ENCODE measurements at regions not wholly inside any gene's neighbourhood (a gene's known extent, or its start where the extent isn't known, plus 50 kb on each side); places are given as distances from the start of the nearest gene placed in this dataset.

- H3K36me3 Mint-ChIP-seq: no peaks in the 10 kb centered on the region
- no peaks in the 10 kb centered on the region for H3K27me3 ChIP-seq (ENCODE audit: control insufficient read depth in 2 of 2, insufficient read depth in 2 of 2, low read length in 2 of 2)
- H3K9me3 ChIP-seq (replicated peaks in 1 of 2; ENCODE audit: control insufficient read depth in 1 of 2, insufficient read depth in 1 of 2, low read length in 2 of 2): peaks cover 12 to 20% of the 10 kb centered on the region in 2 donors
- H3K4me1 Mint-ChIP-seq: no peaks in the 10 kb centered on the region
- H3K27ac ChIP-seq (ENCODE audit: low read depth in 1 of 2, low read length in 2 of 2): no peak overlapping the region
- H4K20me1 ChIP-seq (ENCODE audit: insufficient read depth, low read length): no peaks in the 10 kb centered on the region
- H3K4me1 ChIP-seq (ENCODE audit: control insufficient read depth in 1 of 2, insufficient read depth in 2 of 2, low read length in 2 of 2): no peaks in the 10 kb centered on the region
- H3K9me3 Mint-ChIP-seq: peaks cover 0 to 17% (median 8%) of the 10 kb centered on the region in 7 donors
- H3K4me3 ChIP-seq (replicated peaks in 1 of 3; ENCODE audit: low read depth in 2 of 3, low read length in 3 of 3): no peak overlapping the region
- H2AFZ ChIP-seq (ENCODE audit: insufficient read depth, low read depth, low read length, poor library complexity, severe bottlenecking): no peak overlapping the region
- H3K79me2 ChIP-seq (ENCODE audit: insufficient read depth, low read length): no peaks in the 10 kb centered on the region
- H3K4me3 Mint-ChIP-seq: no peak overlapping the region
- H3K27me3 Mint-ChIP-seq (ENCODE audit: low read depth in 3 of 3): peaks cover 0 to 2% (median 0%) of the 10 kb centered on the region in 3 donors
- H3K4me2 ChIP-seq (replicated peaks; ENCODE audit: extremely low read depth, low read length, poor library complexity, severe bottlenecking): no peak overlapping the region
- intact Hi-C loops (cut with micrococcal nuclease): no loop called here
- TF ChIP-seq CTCF (IDR thresholded peaks at IDR 0.05): no peak
- H3K9ac ChIP-seq (ENCODE audit: insufficient read depth, low read length, poor library complexity, severe bottlenecking): no peak overlapping the region
- H3K27ac Mint-ChIP-seq: no peak overlapping the region
- DNase-seq: no peak
- no peaks in the 10 kb centered on the region for H3K36me3 ChIP-seq (replicated peaks in 1 of 2; ENCODE audit: control insufficient read depth in 1 of 2, insufficient read depth in 2 of 2, low read length in 2 of 2)
Measured at GRCh38 chr18:4843771-4844170, 353.3 kb downstream of the AKAIN1 start.

GRCh38 chr18:4842751-4843150, 354.3 kb downstream of the AKAIN1 start:
- Histone ChIP-seq H3K27ac (ENCODE audit: low read depth in 1 of 2, low read length in 2 of 2) (no peak overlapping the region), H2AFZ (ENCODE audit: insufficient read depth, low read depth, low read length, poor library complexity, severe bottlenecking) (no peak overlapping the region), H3K9me3 (replicated peaks in 1 of 2; ENCODE audit: control insufficient read depth in 1 of 2, insufficient read depth in 1 of 2, low read length in 2 of 2) (peaks cover 19 to 26% of the 10 kb centered on the region in 2 donors), H3K27me3 (ENCODE audit: control insufficient read depth in 2 of 2, insufficient read depth in 2 of 2, low read length in 2 of 2) (no peaks in the 10 kb centered on the region), H4K20me1 (ENCODE audit: insufficient read depth, low read length) (no peaks in the 10 kb centered on the region), H3K4me1 (ENCODE audit: control insufficient read depth in 1 of 2, insufficient read depth in 2 of 2, low read length in 2 of 2) (no peaks in the 10 kb centered on the region), H3K4me2 (replicated peaks; ENCODE audit: extremely low read depth, low read length, poor library complexity, severe bottlenecking) (no peak overlapping the region), H3K9ac (ENCODE audit: insufficient read depth, low read length, poor library complexity, severe bottlenecking) (no peak overlapping the region), H3K36me3 (replicated peaks in 1 of 2; ENCODE audit: control insufficient read depth in 1 of 2, insufficient read depth in 2 of 2, low read length in 2 of 2) (no peaks in the 10 kb centered on the region), H3K79me2 (ENCODE audit: insufficient read depth, low read length) (no peaks in the 10 kb centered on the region), H3K4me3 (replicated peaks in 1 of 3; ENCODE audit: low read depth in 2 of 3, low read length in 3 of 3) (no peak overlapping the region)
- no CpG with 5 or more reads among the region's 1 CpG for WGBS (ENCODE audit: insufficient coverage)
- Mint-ChIP-seq H3K27ac (no peak overlapping the region), H3K4me3 (no peak overlapping the region), H3K4me1 (no peaks in the 10 kb centered on the region), H3K36me3 (no peaks in the 10 kb centered on the region), H3K27me3 (ENCODE audit: low read depth in 3 of 3) (peaks cover 0 to 2% (median 0%) of the 10 kb centered on the region in 3 donors), H3K9me3 (peaks cover 0 to 17% (median 8%) of the 10 kb centered on the region in 7 donors)
- intact Hi-C loops (cut with micrococcal nuclease): no loop called here
- no peak for TF ChIP-seq CTCF (IDR thresholded peaks at IDR 0.05)
- DNase-seq: no peak
